HL-60 (cell line): ENCODE measurements at regions not wholly inside any gene's neighbourhood (a gene's known extent, or its start where the extent isn't known, plus 50 kb on each side); places are given as distances from the start of the nearest gene placed in this dataset.

Experiments used
- DNase-seq, 2 experiments: peaks; one replicate each; pipeline ENCODE4 v3.0.0-alpha.2; 2010 to 2020; ENCODE audit warnings: low read depth in 1 of 2, low spot score in 1 of 2
- H3K27ac ChIP-seq: fragments of 250-450 bp; sonication (Bioruptor Pico); replicated peaks from 2 replicates; pipeline ENCODE4 v1.5.1; 2020; ENCODE audit warnings: mild to moderate bottlenecking, moderate library complexity
- H3K27me3 ChIP-seq: fragments of 250-450 bp; sonication (Bioruptor Pico); 2 replicates; pipeline ENCODE4 v1.5.1; 2021; ENCODE audit warnings: mild to moderate bottlenecking, moderate library complexity; ENCODE audit not compliant: insufficient read depth, poor library complexity, severe bottlenecking
- H3K4me3 ChIP-seq: replicated peaks from 2 replicates; pipeline ENCODE4 v1.5.1; 2011; ENCODE audit warnings: mild to moderate bottlenecking, control low read depth, low read length; ENCODE audit not compliant: insufficient read depth
- GABPA ChIP-seq: IDR thresholded peaks from 2 replicates; pipeline ENCODE4 v1.6.1; 2012; ENCODE audit warnings: low read depth
- POLR2AphosphoS5 ChIP-seq: IDR thresholded peaks from 2 replicates; pipeline ENCODE4 v1.6.1; 2012; ENCODE audit warnings: low read depth
- SPI1 ChIP-seq: IDR thresholded peaks from 2 replicates; pipeline ENCODE4 v1.6.1; 2012; ENCODE audit warnings: low read depth, mild to moderate bottlenecking, borderline replicate concordance
- TF ChIP-seq, protein P1 (sequence below): IDR thresholded peaks from one replicate; pipeline ENCODE4 v1.5.1; 2011; ENCODE audit warnings: low read length, control low read depth, inconsistent platforms; ENCODE audit not compliant: insufficient read depth
- TF ChIP-seq, protein P2 (sequence below): IDR thresholded peaks from 2 replicates; pipeline ENCODE4 v1.6.1; 2012; ENCODE audit warnings: low read depth; ENCODE audit not compliant: insufficient replicate concordance

DNA sequence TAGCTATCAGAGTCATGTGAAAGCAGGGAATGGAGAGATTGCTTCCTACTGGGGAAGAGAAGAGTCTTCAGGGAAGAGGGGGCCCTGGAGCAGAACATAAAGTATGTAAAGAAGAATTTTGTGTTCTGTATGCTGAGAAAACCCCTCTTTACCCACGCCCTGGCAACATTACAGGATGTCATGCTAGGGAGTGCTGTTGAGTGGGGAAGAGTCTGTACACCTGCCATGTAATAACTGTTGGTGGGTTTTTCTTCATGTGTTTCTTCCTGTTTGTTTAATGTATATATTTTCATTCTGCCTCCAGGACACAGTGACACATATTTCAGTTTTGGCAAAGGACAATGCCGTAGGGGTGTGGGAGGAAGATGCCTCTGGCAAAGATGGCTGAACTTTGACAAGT, 122.8 kb upstream of the LPP start:
- no peak for DNase-seq
- TF ChIP-seq, protein P1, sequence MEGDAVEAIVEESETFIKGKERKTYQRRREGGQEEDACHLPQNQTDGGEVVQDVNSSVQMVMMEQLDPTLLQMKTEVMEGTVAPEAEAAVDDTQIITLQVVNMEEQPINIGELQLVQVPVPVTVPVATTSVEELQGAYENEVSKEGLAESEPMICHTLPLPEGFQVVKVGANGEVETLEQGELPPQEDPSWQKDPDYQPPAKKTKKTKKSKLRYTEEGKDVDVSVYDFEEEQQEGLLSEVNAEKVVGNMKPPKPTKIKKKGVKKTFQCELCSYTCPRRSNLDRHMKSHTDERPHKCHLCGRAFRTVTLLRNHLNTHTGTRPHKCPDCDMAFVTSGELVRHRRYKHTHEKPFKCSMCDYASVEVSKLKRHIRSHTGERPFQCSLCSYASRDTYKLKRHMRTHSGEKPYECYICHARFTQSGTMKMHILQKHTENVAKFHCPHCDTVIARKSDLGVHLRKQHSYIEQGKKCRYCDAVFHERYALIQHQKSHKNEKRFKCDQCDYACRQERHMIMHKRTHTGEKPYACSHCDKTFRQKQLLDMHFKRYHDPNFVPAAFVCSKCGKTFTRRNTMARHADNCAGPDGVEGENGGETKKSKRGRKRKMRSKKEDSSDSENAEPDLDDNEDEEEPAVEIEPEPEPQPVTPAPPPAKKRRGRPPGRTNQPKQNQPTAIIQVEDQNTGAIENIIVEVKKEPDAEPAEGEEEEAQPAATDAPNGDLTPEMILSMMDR, result no peak
- TF ChIP-seq SPI1 (no peak), GABPA (no peak), POLR2AphosphoS5 (no peak)
- TF ChIP-seq, protein P2, sequence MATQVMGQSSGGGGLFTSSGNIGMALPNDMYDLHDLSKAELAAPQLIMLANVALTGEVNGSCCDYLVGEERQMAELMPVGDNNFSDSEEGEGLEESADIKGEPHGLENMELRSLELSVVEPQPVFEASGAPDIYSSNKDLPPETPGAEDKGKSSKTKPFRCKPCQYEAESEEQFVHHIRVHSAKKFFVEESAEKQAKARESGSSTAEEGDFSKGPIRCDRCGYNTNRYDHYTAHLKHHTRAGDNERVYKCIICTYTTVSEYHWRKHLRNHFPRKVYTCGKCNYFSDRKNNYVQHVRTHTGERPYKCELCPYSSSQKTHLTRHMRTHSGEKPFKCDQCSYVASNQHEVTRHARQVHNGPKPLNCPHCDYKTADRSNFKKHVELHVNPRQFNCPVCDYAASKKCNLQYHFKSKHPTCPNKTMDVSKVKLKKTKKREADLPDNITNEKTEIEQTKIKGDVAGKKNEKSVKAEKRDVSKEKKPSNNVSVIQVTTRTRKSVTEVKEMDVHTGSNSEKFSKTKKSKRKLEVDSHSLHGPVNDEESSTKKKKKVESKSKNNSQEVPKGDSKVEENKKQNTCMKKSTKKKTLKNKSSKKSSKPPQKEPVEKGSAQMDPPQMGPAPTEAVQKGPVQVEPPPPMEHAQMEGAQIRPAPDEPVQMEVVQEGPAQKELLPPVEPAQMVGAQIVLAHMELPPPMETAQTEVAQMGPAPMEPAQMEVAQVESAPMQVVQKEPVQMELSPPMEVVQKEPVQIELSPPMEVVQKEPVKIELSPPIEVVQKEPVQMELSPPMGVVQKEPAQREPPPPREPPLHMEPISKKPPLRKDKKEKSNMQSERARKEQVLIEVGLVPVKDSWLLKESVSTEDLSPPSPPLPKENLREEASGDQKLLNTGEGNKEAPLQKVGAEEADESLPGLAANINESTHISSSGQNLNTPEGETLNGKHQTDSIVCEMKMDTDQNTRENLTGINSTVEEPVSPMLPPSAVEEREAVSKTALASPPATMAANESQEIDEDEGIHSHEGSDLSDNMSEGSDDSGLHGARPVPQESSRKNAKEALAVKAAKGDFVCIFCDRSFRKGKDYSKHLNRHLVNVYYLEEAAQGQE, result no peak
- Histone ChIP-seq H3K4me3 (no peak overlapping the region), H3K27me3 (no peaks in the 10 kb centered on the region), H3K27ac (no peak overlapping the region)

GRCh38 chr3:188034989-188035388, 119.0 kb upstream of the LPP start:
- no peak for DNase-seq
- H3K27ac ChIP-seq, result no peak overlapping the region
- no peak for TF ChIP-seq POLR2AphosphoS5
- TF ChIP-seq GABPA, result no peak
- TF ChIP-seq, protein P2, result no peak
- no peak for TF ChIP-seq SPI1
- TF ChIP-seq, protein P1, result no peak
- H3K27me3 ChIP-seq, result no peaks in the 10 kb centered on the region
- no peak overlapping the region for H3K4me3 ChIP-seq

GRCh38 chr3:188036375-188037194, 117.4 kb upstream of the LPP start:
- H3K4me3 ChIP-seq, result no peak overlapping the region
- no peak overlapping the region for H3K27ac ChIP-seq
- no peaks in the 10 kb centered on the region for H3K27me3 ChIP-seq
- TF ChIP-seq, protein P2, result no peak
- peak; percentile 2; the same call in 1 of the 2 replicates for TF ChIP-seq SPI1
- peak in 1 of 2 experiments; percentile 28 for DNase-seq
